HepG2 (cell line): ENCODE measurements at regions not wholly inside any gene's neighbourhood (a gene's known extent, or its start where the extent isn't known, plus 50 kb on each side); places are given as distances from the start of the nearest gene placed in this dataset.

Experiments
- BRD4 ChIP-seq: sonication (generic); formaldehyde crosslinking; IDR thresholded peaks from 2 replicates; pipeline ENCODE4 v1.4.0; 2020; ENCODE audit warnings: missing genetic modification reagents
- EED ChIP-seq: sonication (generic); formaldehyde crosslinking; IDR thresholded peaks from 2 replicates; pipeline ENCODE4 v1.5.0; 2020; ENCODE audit warnings: mild to moderate bottlenecking, missing genetic modification reagents
- ELF3 ChIP-seq: IDR thresholded peaks from 2 replicates; pipeline ENCODE4 v1.6.1; 2016; ENCODE audit warnings: missing genetic modification reagents, missing compliant biosample characterization
- ESRRA ChIP-seq: sonication (generic); formaldehyde crosslinking; IDR thresholded peaks from 2 replicates; pipeline ENCODE4 v1.5.1; 2020; ENCODE audit warnings: mild to moderate bottlenecking, low read depth, missing genetic modification reagents
- GABPA ChIP-seq, 2 experiments: IDR thresholded peaks; 2 replicates each; pipeline ENCODE4 v1.6.1; 2011 to 2016; ENCODE audit warnings: low read depth in 2 of 2, low read length in 1 of 2, missing biosample characterization in 1 of 2, missing genetic modification characterization in 1 of 2
- HBP1 ChIP-seq: IDR thresholded peaks from 2 replicates; pipeline ENCODE4 v1.6.1; 2016; ENCODE audit warnings: low read depth, control low read depth
- HNF4G ChIP-seq, 2 experiments: sonication (generic) in 1 of 2; formaldehyde crosslinking in 1 of 2; IDR thresholded peaks; 2 replicates each; pipeline versions ENCODE4 v1.4.0 to v1.6.1; 2011 to 2020; ENCODE audit warnings: borderline replicate concordance in 2 of 2, low read depth in 2 of 2, mild to moderate bottlenecking in 2 of 2, low read length in 1 of 2, missing genetic modification reagents in 1 of 2, moderate library complexity in 1 of 2
- POLR2G ChIP-seq: fragments of 200-400 bp; formaldehyde crosslinking; IDR thresholded peaks from 2 replicates; pipeline ENCODE4 v1.6.1; 2018; ENCODE audit warnings: mild to moderate bottlenecking, low read depth, low read length, moderate library complexity
- SALL1 ChIP-seq: sonication (generic); formaldehyde crosslinking; IDR thresholded peaks from 2 replicates; pipeline ENCODE4 v1.8.0; 2022; ENCODE audit warnings: mild to moderate bottlenecking, missing genetic modification reagents
- SNAPC4 ChIP-seq: sonication (generic); formaldehyde crosslinking; IDR thresholded peaks from 2 replicates; pipeline ENCODE4 v1.4.0; 2020; ENCODE audit warnings: mild to moderate bottlenecking, missing genetic modification reagents
- TSC22D2 ChIP-seq: sonication (generic); formaldehyde crosslinking; IDR thresholded peaks from 2 replicates; pipeline ENCODE4 v1.5.1; 2020; ENCODE audit warnings: missing genetic modification reagents, mild to moderate bottlenecking, borderline replicate concordance
- ZMYM3 ChIP-seq: sonication (generic); formaldehyde crosslinking; IDR thresholded peaks from 2 replicates; pipeline ENCODE4 v1.5.1; 2020; ENCODE audit warnings: mild to moderate bottlenecking, missing genetic modification reagents
- ZNF20 ChIP-seq: sonication (generic); formaldehyde crosslinking; IDR thresholded peaks from 2 replicates; pipeline ENCODE4 v1.4.0; 2020; ENCODE audit warnings: mild to moderate bottlenecking, moderate library complexity, missing genetic modification reagents
- ZNF280D ChIP-seq: sonication (generic); formaldehyde crosslinking; IDR thresholded peaks from 2 replicates; pipeline ENCODE4 v1.5.1; 2020; ENCODE audit warnings: mild to moderate bottlenecking, missing genetic modification reagents
- ZNF800 ChIP-seq: sonication (generic); formaldehyde crosslinking; IDR thresholded peaks from 2 replicates; pipeline ENCODE4 v1.4.0; 2020; ENCODE audit warnings: missing genetic modification reagents

GRCh38 chr7:435630-436366 is 83.8 kb downstream of the PDGFA start (continued):
- TF ChIP-seq ZNF280D (CRISPR knock-in tag) (peak; percentile 57; the same call in 1 of the 2 replicates), ZNF800 (CRISPR knock-in tag) (0 out of 2 replicates have a peak, but pooled peaks have one; percentile 7), BRD4 (CRISPR knock-in tag) (peak; percentile 55; the same call in 1 of the 2 replicates), HNF4G (IDR thresholded peaks at IDR 0.05; ENCODE audit: borderline replicate concordance, low read depth, low read length) (no peak), HNF4G (CRISPR knock-in tag; IDR thresholded peaks at IDR 0.05; ENCODE audit: borderline replicate concordance, low read depth) (0 out of 2 replicates have a peak, but pooled peaks have one; percentile 7), ZNF20 (CRISPR knock-in tag) (no peak), EED (CRISPR knock-in tag) (peak; percentile 46; the same call in 1 of the 2 replicates), ESRRA (CRISPR knock-in tag) (no peak), ELF3 (CRISPR knock-in tag) (no peak), HBP1 (CRISPR knock-in tag) (no peak), POLR2G (no peak), GABPA (IDR thresholded peaks at IDR 0.05; ENCODE audit: low read depth, low read length) (no peak), GABPA (CRISPR knock-in tag; IDR thresholded peaks at IDR 0.05; ENCODE audit: low read depth) (no peak), SALL1 (CRISPR knock-in tag) (0 out of 2 replicates have a peak, but pooled peaks have one; percentile 19), SNAPC4 (CRISPR knock-in tag) (peak; percentile 33; the same call in 1 of the 2 replicates), ZMYM3 (CRISPR knock-in tag) (peak; percentile 81), TSC22D2 (CRISPR knock-in tag) (no peak)
